Thoracic aorta (tissue), 2 donors: ENCODE measurements at regions not wholly inside any gene's neighbourhood (a gene's known extent, or its start where the extent isn't known, plus 50 kb on each side); places are given as distances from the start of the nearest gene placed in this dataset.

ENCODE experiments used
- ATAC-seq: fragments of 150-250 bp; one replicate; pipeline ENCODE4 v1.8.0; 2017; ENCODE audit warnings: low read depth; ENCODE audit not compliant: insufficient number of reproducible peaks, low FRiP score
- DNase-seq: peaks from one replicate; pipeline ENCODE4 v3.0.0-alpha.2; 2020; ENCODE audit warnings: low spot score
- H3K27ac ChIP-seq, 2 donors: fragments of 200-600 bp; sonication (generic); 1 replicate in 1 of 2; 2 replicates in 1 of 2; pipeline ENCODE4 v1.5.1; 2016; ENCODE audit warnings: mild to moderate bottlenecking in 2 of 2, moderate library complexity in 2 of 2
- H3K27me3 ChIP-seq: fragments of 200-600 bp; sonication (generic); replicated peaks from 2 replicates; pipeline ENCODE4 v1.6.0; 2016; ENCODE audit warnings: mild to moderate bottlenecking; ENCODE audit not compliant: insufficient read depth
- H3K36me3 ChIP-seq: fragments of 200-600 bp; sonication (generic); one replicate; pipeline ENCODE4 v1.5.1; 2016
- H3K4me1 ChIP-seq, 2 donors: fragments of 200-600 bp; sonication (generic); 1 replicate in 1 of 2; 2 replicates in 1 of 2; pipeline versions ENCODE4 v1.5.1 to v1.6.0; 2016; ENCODE audit warnings: low read depth in 2 of 2, mild to moderate bottlenecking in 1 of 2; ENCODE audit not compliant: control insufficient read depth in 1 of 2
- H3K4me3 ChIP-seq: fragments of 200-600 bp; sonication (generic); 2 replicates; pipeline ENCODE4 v1.5.1; 2016; ENCODE audit warnings: mild to moderate bottlenecking
- H3K9me3 ChIP-seq: fragments of 200-600 bp; sonication (generic); 2 replicates; pipeline ENCODE4 v1.5.1; 2016
- CTCF ChIP-seq: fragments of 200-600 bp; sonication (generic); IDR thresholded peaks from one replicate; pipeline ENCODE4 v1.5.1; 2019; ENCODE audit warnings: antibody characterized with exemption

DNA sequence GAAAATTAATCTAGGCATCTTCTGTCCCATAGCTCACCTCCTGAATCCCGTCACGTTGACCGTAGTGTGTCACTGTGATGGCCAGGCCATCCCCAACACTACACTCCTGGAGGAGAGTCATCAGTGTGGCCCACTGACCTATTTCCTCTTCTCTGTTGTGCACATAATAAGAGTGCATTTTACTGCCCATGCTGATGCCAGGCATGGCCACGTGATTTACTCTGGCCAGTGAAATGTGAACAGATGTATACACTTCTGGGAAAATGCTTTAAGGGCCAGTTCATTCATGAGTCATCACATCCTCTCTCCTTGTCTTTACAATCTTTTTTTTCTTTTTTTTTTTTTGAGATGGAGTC, 101.9 kb upstream of the PIP4K2A start:
- H3K4me3 ChIP-seq, result no peak overlapping the region
- no peak for DNase-seq
- H3K27ac ChIP-seq, result no peak overlapping the region
- ATAC-seq, result no peak
- H3K9me3 ChIP-seq, result no peaks in the 10 kb centered on the region
- TF ChIP-seq CTCF, result no peak
- H3K27me3 ChIP-seq, result no peaks in the 10 kb centered on the region
- no peaks in the 10 kb centered on the region for H3K36me3 ChIP-seq
- H3K4me1 ChIP-seq, result no peaks in the 10 kb centered on the region

- Histone ChIP-seq H3K27me3 (no peaks in the 10 kb centered on the region), H3K36me3 (no peaks in the 10 kb centered on the region), H3K9me3 (no peaks in the 10 kb centered on the region), H3K4me1 (no peaks in the 10 kb centered on the region), H3K4me3 (no peak overlapping the region), H3K27ac (no peak overlapping the region)
- no peak for TF ChIP-seq CTCF
- ATAC-seq (no peak), DNase-seq (no peak)
Measured at GRCh38 chr10:22810643-22811465, 96.5 kb upstream of the PIP4K2A start.

- ATAC-seq, result no peak
- no peak overlapping the region for H3K27ac ChIP-seq
Measured at GRCh38 chr10:22807238-22807637, 92.9 kb upstream of the PIP4K2A start.

GRCh38 chr10:22805304-22805703, 90.9 kb upstream of the PIP4K2A start:
- DNase-seq (no peak), ATAC-seq (no peak)
- Histone ChIP-seq H3K27me3 (no peaks in the 10 kb centered on the region), H3K9me3 (no peaks in the 10 kb centered on the region), H3K36me3 (no peaks in the 10 kb centered on the region), H3K27ac (no peak overlapping the region), H3K4me1 (peaks cover 5 to 27% of the 10 kb centered on the region in 2 donors), H3K4me3 (no peak overlapping the region)
- TF ChIP-seq CTCF, result peak; percentile 12

More at GRCh38 chr10:22807238-22807637, 92.9 kb upstream of the PIP4K2A start:
- TF ChIP-seq CTCF, result no peak
- Histone ChIP-seq H3K9me3 (no peaks in the 10 kb centered on the region), H3K4me1 (peaks cover 5 to 27% of the 10 kb centered on the region in 2 donors), H3K4me3 (no peak overlapping the region), H3K36me3 (no peaks in the 10 kb centered on the region), H3K27me3 (no peaks in the 10 kb centered on the region)
- no peak for DNase-seq

- Histone ChIP-seq H3K9me3 (no peaks in the 10 kb centered on the region), H3K27ac (no peak overlapping the region), H3K36me3 (no peaks in the 10 kb centered on the region), H3K4me1 (peaks cover 5 to 27% of the 10 kb centered on the region in 2 donors), H3K4me3 (no peak overlapping the region), H3K27me3 (no peaks in the 10 kb centered on the region)
- TF ChIP-seq CTCF, result no peak
- no peak for DNase-seq
- ATAC-seq, result no peak
Measured at GRCh38 chr10:22803261-22803885, 89.0 kb upstream of the PIP4K2A start.
